ENCODE measurements at regions not wholly inside any gene's neighbourhood (a gene's known extent, or its start where the extent isn't known, plus 50 kb on each side); places are given as distances from the start of the nearest gene placed in this dataset.

GRCh38 chr1:112231331-112231730 lies 164.7 kb upstream of the CTTNBP2NL start:
- DNase-seq: no peak

- no peak for DNase-seq
Observed at GRCh38 chr1:112232848-112233247, 163.2 kb upstream of the CTTNBP2NL start.

- DNase-seq: no peak
Observed at GRCh38 chr1:112234710-112235109, 161.3 kb upstream of the CTTNBP2NL start.

GRCh38 chr1:112237983-112238545 lies 157.9 kb upstream of the CTTNBP2NL start:
- no peak for DNase-seq

GRCh38 chr1:112239683-112240330 lies 156.2 kb upstream of the CTTNBP2NL start:
- no peak for DNase-seq

GRCh38 chr1:112242470-112242869 lies 153.5 kb upstream of the CTTNBP2NL start:
- DNase-seq: no peak

- no peak for DNase-seq
Observed at GRCh38 chr1:112244131-112244530, 151.9 kb upstream of the CTTNBP2NL start.

- DNase-seq: no peak
Observed at GRCh38 chr1:112245114-112245513, 150.9 kb upstream of the CTTNBP2NL start.

GRCh38 chr1:112247036-112247597 lies 148.9 kb upstream of the CTTNBP2NL start:
- DNase-seq: no peak

- no peak for DNase-seq
Observed at GRCh38 chr1:112247961-112248360, 148.1 kb upstream of the CTTNBP2NL start.

GRCh38 chr1:112250892-112251291 lies 145.1 kb upstream of the CTTNBP2NL start:
- no peak for DNase-seq

GRCh38 chr1:112251766-112252506 lies 144.1 kb upstream of the CTTNBP2NL start:
- no peak for DNase-seq

GRCh38 chr1:112253366-112253765 lies 142.6 kb upstream of the CTTNBP2NL start:
- DNase-seq: no peak

- no peak for DNase-seq
Observed at GRCh38 chr1:112255080-112255479, 140.9 kb upstream of the CTTNBP2NL start.

GRCh38 chr1:112256411-112256810 lies 139.6 kb upstream of the CTTNBP2NL start:
- DNase-seq: no peak

- DNase-seq: no peak
Observed at GRCh38 chr1:112257043-112257835, 138.8 kb upstream of the CTTNBP2NL start.

GRCh38 chr1:112260699-112261098 lies 135.3 kb upstream of the CTTNBP2NL start:
- DNase-seq: no peak

- no peak for DNase-seq
Observed at GRCh38 chr1:112262316-112262715, 133.7 kb upstream of the CTTNBP2NL start.

GRCh38 chr1:112263042-112263441 lies 133.0 kb upstream of the CTTNBP2NL start:
- no peak for DNase-seq

- DNase-seq: no peak
Observed at GRCh38 chr1:112263453-112263852, 132.6 kb upstream of the CTTNBP2NL start.

GRCh38 chr1:112264010-112264409 lies 132.0 kb upstream of the CTTNBP2NL start:
- no peak for DNase-seq

- DNase-seq: peak; percentile 22
Observed at GRCh38 chr1:112264553-112264952, 131.5 kb upstream of the CTTNBP2NL start.

GRCh38 chr1:112265931-112266330 lies 130.1 kb upstream of the CTTNBP2NL start:
- DNase-seq: no peak
